8988T (cell line): ENCODE measurements at regions not wholly inside any gene's neighbourhood (a gene's known extent, or its start where the extent isn't known, plus 50 kb on each side); places are given as distances from the start of the nearest gene placed in this dataset.
A peak's percentile ranks its signal among the peaks of the same experiment; 100 is the strongest.

Experiments
- DNase-seq: peaks from one replicate; pipeline ENCODE4 v3.0.0; 2011

- no peak for DNase-seq
These were observed 625.5 kb downstream of the TLL1 start for GRCh38 chr4:166498546-166498945.

- no peak for DNase-seq
These were observed 626.8 kb downstream of the TLL1 start for GRCh38 chr4:166499820-166500219.

GRCh38 chr4:166501941-166502382 lies 628.9 kb downstream of the TLL1 start:
- DNase-seq = peak; percentile 10

GRCh38 chr4:166502660-166503059 lies 629.6 kb downstream of the TLL1 start:
- no peak for DNase-seq

GRCh38 chr4:166506051-166506450 lies 633.0 kb downstream of the TLL1 start:
- DNase-seq = no peak

- no peak for DNase-seq
These were observed 639.2 kb downstream of the TLL1 start for GRCh38 chr4:166512267-166512666.

GRCh38 chr4:166518315-166518714 lies 645.3 kb downstream of the TLL1 start:
- no peak for DNase-seq

- DNase-seq = no peak
These were observed 645.7 kb downstream of the TLL1 start for GRCh38 chr4:166518776-166519175.

GRCh38 chr4:166519774-166520173 lies 646.7 kb downstream of the TLL1 start:
- no peak for DNase-seq

GRCh38 chr4:166527500-166527899 lies 654.5 kb downstream of the TLL1 start:
- no peak for DNase-seq

GRCh38 chr4:166531703-166532102 lies 658.7 kb downstream of the TLL1 start:
- DNase-seq = no peak

GRCh38 chr4:166535865-166536264 lies 662.8 kb downstream of the TLL1 start:
- no peak for DNase-seq

- no peak for DNase-seq
These were observed 665.5 kb downstream of the TLL1 start for GRCh38 chr4:166538491-166539005.

- DNase-seq = no peak
These were observed 673.0 kb downstream of the TLL1 start for GRCh38 chr4:166546009-166546408.

- no peak for DNase-seq
These were observed 656.7 kb downstream of the SPOCK3 start for GRCh38 chr4:166577639-166578038.

GRCh38 chr4:166585491-166585890 lies 648.8 kb downstream of the SPOCK3 start:
- DNase-seq = no peak

- peak; percentile 4 for DNase-seq
These were observed 639.9 kb downstream of the SPOCK3 start for GRCh38 chr4:166594326-166594946.

GRCh38 chr4:166600264-166600663 lies 634.0 kb downstream of the SPOCK3 start:
- no peak for DNase-seq

GRCh38 chr4:166602068-166602467 lies 632.2 kb downstream of the SPOCK3 start:
- no peak for DNase-seq

GRCh38 chr4:166622425-166622977 lies 611.8 kb downstream of the SPOCK3 start:
- DNase-seq = no peak

GRCh38 chr4:166625018-166625637 lies 609.2 kb downstream of the SPOCK3 start:
- DNase-seq = no peak

GRCh38 chr4:166628454-166628853 lies 605.8 kb downstream of the SPOCK3 start:
- no peak for DNase-seq

- no peak for DNase-seq
These were observed 598.9 kb downstream of the SPOCK3 start for GRCh38 chr4:166635367-166635766.

GRCh38 chr4:166637816-166638215 lies 596.5 kb downstream of the SPOCK3 start:
- no peak for DNase-seq
